EL (cell line): ENCODE measurements at regions not wholly inside any gene's neighbourhood (a gene's known extent, or its start where the extent isn't known, plus 50 kb on each side); places are given as distances from the start of the nearest gene placed in this dataset.
"Not testable (repeated sequence)": the region's sequence is repeated elsewhere in the genome, so short reads cannot be mapped to it uniquely, and the experiment has no call there.

Experiments used
- DNase-seq: peaks from one replicate; pipeline ENCODE4 v3.0.0-alpha.2; 2016

DNA sequence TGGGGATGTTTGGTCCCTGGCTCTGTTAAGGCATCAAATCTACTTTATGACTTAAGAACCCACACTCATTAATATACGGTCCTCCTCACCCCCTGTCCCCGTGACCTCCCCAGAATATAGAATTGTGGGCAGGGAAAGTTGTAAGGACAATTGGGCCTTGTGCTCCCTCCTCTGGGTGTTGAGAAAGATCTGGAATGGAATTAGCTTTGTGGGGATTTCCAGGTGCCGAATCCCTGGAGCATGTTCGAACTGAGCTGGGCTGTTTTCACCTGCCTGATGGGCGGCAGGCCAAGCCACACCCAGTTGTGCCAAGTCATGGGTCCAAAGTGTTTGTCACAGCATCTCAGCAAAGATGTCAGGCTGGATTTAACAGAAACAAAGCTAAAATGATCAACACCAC, 349.3 kb upstream of the KLF3 start:
- no peak for DNase-seq

DNA sequence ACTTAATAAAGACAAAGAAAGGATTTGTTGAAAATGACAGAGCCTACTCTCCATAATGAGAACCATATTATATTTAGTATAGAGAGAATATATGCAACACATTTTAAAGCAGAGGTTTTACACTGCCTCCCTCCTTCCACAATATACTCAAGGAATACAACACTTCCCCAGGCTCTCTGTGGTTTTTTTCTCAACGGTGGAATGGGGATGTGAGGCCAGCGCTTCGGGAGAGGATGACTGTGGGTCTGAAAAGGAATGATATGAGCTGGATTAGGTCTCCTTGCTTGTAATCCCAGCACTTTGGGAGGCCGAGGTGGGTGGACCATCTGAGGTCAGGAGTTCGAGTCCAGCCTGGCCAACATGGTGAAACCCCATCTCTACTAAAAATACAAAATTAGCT, 348.7 kb upstream of the KLF3 start:
- no peak for DNase-seq

DNA sequence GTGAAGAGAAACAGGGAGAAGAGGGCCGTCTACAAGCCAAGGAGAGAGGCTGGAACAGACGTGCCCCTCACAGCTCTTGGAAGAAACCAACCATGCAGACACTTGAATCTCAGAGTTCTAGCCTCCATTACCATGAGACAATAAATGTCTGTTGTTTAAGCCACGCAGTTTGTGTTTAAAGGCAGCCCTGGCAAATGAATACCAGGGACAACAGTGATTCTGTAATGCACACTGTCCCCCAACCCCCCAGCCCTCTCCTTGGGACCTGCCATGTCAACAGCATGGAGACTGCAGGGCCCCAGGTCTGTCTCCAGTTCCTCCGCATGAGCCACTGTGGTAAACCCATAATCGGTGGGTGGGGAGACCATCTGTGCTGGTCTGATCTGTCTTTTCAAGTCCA, 348.0 kb upstream of the KLF3 start:
- no peak for DNase-seq

DNA sequence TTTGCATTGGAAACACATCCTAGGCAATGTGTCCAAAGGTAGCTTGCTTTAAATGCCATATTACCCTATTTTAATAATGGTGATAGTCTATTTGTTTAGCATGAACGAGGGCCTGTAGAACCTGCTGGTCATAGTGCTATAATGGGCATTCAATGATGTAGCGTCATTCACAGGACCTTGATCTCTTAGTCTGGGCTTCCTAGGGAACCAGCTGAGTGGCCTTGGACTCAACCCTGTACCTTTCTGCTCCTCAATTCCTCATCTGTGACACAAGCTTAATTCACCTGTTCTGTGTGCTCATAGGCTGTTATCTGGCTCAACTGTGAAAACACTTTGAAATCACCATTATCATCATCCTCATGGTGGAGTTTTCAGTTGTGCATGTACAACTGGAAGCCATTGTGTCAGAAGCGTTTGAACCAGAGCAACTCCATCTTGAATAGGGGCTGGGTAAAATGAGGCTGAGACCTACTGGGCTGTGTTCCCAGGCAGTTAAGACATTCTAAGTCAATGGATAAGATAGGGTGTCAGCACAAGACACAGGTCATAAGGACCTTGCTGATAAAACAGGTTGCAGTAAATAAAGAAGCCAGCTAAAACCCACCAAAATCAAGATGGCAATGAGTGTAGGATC, 346.8 kb upstream of the KLF3 start:
- no peak for DNase-seq

DNA sequence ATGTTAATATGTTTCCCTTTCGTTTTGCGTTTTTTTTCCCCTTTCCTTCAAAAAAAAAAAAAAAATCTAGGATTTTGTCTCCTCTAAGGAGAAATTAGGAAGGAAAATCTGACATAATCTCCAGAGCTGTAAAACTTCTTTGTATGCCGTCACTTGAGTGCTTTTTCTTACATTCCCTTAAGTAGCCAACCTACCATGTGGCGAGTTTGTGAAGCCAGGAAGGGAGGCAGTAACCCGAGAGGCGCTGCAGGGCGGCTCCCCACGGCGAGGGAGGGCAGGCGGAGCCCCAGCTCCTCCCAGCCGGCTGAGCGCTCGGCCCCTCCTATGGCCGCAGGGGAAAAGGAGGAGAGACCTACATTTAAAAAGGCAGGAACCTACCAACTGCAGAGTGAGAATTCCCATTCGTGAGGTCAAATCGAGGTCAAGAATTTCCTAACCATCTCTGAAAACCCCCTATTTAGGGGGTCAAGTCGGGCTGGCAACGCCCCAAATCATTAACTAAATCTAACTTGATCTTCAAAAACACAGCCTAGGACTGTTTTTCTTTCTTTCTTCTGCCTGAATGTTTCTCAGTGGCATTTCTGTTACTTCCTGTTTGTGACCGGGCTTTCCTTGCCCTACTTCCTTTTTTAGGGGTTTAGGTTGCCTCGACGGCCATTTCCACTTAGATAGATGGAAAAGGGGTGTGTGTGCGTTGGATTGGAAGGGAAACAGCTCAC, 345.1 kb upstream of the KLF3 start:
- DNase-seq, result peak; percentile 96

DNA sequence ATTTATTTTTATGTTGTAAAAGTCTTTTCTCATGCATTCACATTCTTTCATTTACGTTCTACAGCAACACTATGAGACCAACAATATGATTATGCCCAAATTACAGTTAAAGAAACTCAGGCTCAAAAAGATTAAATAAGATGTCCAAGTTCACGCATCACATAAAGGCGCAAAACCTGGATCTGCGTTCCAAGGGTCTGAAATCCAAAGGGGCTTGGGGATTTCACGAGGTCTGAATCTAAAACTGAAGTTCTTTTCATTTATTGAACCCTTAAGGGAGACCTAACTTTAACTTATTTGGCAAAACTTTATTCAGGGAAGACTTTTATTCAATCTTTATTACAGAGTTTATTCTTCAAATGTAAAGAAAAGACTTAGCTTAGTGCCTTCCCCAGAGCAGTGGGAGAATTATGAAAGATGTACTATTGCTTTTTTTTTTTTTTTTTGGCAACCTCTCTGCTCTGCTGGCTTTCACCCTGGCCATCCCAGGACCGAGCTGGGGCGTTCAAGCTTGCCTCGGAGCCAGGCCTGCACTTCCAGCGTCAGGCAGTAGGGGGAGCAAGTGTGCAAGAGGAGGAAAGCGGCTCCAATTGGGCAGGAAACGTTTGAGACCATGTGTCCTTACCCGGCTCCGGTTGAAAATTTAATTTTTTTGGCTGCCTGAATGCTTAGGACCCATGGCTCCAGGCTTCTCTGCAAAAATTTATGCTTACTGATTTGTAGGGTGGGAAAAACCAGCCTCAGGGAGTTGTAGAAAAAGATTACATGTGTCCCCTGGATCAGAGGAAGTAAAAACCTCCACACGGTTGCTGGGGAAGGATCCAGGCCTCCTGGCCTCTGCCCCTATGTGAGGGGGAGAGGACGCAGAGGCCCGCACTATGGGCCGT, 344.3 kb upstream of the KLF3 start:
- peak; percentile 85 for DNase-seq

DNA sequence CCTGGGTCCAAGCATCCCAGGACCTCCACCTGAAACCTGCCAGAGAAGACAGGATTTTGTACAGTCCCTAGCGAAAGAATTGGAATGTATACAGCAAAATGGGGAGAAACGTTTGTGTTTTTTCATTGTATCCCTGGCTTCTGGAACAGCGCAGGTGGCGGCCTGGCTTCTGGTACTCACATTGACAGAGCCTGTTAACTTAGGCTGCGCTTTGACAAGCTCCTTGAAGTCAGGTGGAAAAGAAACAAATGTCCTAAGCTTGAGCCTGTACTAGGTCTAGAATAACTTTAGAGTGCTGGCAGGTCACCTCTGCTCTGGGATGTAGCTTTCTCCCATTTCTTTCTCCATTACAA, 343.7 kb upstream of the KLF3 start:
- DNase-seq, result no peak

DNA sequence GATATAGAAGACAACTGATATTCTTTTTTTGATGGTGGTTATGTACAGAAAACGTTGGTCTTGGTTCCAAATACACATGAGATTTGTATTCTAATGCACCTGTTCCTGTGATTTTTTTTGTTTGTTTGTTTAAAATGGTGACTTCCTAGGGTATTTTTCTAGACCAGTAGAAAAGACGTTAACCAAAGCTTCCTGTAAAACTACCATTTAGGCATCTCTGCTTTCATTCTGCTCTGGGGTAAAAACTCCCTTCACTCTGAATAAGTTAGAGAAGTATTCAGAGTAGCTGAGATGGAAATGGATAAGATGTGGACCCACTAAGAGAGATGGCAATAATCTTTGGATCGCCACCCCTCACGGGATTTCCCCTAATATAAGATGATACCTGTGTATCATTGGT, 343.2 kb upstream of the KLF3 start:
- no peak for DNase-seq

DNA sequence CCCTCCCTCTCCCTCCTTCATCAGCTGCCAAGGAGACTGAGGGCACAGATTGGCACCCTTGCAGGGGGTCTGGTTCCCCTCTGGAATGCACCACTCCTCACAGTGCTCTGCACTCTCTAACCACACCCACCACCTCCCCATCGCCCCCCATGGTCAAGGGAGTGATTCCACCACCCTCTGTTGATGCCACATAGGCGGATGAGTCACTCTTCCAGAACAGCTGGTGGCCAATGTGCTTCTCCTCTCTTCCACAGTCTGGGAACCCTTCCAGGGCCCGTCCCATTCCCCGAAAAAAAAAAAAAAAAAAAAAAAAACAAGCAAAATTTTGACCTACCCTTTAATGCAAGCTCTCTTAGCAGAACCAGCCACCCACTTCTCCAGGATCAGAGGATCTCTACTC, 341.3 kb upstream of the KLF3 start:
- DNase-seq, result peak; percentile 85

DNA sequence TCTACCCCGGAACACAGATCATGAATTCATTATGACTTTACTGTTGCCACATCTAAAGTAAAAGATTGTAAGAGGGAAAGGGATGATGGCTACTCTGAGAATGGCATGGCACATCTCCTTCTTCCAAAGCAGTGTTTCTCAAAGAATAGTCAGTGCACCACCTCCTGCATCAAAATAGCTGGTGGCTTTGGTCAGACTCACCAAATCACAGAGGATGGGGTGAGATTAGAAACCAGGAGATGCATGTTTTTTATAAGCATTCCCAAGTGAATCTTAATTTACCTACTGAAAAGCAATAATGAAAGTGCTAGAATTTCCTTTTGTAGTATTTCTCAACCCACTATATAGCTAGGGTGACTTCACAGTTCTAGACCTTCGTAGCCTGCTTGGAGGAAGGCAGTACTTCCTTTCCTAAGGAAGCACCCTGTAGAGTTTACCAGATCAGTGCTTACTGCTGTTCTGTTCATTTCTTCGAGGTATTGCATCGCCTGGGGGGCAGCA, 340.8 kb upstream of the KLF3 start:
- no peak for DNase-seq

DNA sequence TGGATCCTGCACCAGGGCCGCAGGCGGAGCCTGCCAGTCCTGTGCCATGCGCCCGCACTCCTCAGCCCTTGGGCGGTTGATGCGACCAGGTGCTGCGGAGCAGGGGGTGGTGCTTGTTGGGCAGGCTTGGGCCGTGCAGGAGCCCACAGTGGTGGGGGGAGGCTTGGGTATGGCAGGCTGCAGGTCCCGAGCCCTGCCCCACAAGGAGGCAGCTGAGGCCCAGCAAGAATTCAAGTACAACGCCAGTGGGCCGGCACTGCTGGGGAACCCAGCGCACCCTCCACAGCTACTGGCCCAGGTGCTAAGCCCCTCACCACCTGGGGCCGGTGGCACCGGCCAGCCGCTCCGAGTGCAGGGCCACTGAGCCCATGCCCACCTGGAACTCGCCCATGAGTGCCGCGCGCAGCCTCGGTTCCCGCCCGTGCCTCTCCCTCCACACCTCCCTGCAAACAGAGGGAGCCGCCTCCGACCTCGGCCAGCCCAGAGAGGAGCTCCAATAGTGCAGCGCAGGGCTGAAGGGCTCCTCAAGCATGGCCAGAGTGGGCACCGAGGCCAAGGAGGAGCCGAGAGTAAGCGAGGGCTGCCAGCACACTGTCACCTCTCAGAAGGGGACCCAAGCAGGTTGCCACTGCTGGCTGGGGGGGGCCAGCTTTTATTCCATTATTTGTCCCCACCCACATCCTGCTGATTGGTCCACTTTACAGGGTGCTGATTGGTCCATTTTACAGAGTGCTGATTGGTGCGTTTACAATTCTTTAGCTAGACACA, 339.0 kb upstream of the KLF3 start:
- no peak for DNase-seq

DNA sequence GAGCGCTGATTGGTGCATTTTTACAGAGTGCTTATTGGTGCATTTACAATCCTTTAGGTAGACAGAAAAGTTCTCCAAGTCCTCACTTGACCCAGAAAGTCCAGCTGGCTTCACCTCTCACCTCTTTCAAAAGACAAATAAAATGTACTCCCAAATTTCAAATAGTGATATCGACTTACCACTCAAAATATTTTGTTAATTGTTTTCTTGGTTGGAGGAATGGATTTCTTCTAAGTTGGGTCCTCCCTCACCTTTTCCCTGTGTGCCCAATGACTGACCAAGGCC, 338.4 kb upstream of the KLF3 start:
- DNase-seq, result no peak

DNA sequence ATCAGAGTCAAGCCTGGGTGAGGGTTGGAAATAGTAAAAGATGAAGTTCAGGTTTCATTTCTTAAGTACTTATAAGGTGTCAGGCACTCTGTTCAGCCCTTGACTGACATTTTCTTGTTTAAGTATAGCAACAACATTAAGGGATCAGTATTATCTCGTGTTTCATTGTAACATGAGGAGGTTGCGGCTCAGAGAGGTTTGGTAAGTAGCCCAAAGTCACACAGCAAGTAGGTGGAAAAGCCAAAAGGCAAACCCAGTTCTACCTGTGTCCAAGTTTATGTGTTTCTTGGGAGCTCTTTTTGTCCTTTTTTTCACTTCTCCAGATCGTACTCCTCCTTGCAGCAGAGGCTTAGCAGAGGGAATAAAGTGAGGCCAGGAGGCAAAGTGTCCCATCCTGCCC, 337.5 kb upstream of the KLF3 start:
- DNase-seq, result no peak

DNA sequence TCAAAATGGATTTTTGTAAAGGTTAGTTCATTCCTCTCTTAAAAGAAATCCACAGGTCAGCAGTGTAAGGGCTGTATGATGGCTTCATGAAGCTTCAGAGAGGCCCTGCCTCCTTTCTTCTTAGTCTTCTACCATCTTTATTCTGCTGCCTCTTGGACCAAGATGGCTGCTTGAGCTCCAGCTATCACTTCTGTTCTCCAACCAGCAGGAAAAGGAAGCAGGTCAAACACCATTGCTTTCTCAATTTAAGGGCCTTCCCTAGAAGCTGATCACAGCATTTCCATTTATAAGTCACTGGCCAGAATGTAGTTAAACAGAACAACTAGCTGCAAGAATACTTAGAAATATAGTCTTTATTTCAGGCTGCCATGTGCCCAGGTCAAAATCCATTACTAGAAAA, 336.8 kb upstream of the KLF3 start:
- no peak for DNase-seq

DNA sequence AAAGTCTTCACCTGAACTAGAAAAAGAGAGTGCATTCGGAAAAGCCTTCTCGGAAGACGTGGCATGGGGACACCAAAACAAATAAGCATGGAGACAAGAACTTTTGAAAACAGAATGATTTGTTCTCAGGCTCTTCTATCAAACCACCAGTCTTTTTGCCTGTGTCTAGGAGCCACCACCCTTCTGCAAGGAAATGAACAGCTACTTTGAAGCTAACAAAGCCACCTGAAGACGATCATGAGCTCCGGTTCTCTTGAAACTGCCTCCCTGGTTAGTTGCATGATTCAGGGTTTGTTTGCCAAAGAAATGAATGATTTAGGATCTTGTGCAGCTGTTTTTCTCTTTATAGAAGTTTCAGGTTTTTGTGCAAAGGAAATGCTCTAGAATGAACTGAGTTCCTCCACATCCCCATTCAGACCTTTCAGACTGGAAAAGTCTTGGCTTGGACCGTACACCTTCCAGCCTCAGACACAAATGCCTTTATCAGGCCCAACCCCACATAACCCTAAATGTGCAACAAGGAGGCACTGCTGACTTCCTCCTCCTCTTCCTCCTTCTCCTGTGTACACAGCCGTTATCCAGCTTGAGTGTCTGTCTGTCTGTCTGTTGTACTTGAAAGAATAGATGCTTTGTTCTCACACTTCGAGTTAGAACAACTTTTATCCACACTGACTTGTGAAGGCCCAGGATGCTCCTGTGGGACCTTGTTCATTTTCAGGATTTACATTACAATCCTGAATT, 334.8 kb upstream of the KLF3 start:
- DNase-seq, result no peak

DNA sequence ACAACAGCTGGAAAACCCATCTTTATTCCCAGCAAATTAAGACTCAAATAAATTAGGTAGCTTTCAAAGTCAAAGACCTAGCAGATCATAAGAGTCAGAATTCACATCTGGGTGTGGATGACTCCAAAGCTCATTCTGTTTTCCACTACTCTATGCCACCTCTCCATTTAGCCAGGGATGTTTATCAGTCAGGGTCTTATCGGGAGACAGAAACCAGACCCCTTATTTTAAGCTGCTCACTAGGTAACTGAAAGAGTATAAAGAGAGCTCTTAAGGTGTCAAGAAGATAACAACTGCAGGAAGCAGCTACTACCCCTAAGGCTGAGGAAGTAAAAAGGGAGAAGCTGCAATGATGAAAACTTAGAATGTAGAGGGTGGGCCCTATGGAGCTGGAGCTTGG, 333.7 kb upstream of the KLF3 start:
- no peak for DNase-seq

DNA sequence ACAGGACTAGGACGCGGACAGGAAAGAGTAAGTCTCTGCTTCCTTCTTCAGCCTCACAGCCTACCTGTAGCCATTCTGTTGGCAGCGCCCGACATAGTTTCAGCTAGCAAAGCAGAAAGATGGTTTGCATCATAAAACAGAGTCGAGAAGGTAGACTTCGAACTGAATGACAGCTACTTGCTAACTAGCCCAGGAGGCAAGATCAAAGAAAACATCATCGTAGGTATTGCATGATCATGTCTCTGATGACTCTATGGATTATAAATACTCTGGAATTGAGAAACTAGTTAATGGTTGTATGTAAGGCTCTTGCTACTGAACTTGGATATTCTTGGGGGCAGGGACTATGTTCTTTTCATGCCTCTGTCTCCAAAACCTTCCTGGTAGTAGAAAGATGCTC, 333.1 kb upstream of the KLF3 start:
- DNase-seq, result no peak

DNA sequence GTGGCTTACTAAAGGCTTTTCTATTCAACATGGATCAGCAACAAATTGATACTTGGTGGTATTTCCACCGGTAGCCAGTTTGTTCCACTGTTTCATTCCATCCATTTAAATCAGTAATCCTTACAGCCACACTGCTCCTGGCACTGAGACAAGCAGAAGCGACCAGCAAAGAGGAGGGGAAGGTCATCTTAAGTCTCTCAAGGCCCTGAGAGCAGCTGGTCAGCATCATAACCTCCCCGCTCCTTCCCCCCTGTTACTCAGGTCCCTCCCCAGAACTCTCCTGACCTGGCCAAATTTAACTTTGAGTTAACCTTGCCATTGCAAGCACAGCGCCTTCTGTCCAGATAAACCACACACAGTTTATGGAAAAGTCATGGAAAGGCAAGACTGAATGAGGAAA, 331.3 kb upstream of the KLF3 start:
- DNase-seq, result no peak

DNA sequence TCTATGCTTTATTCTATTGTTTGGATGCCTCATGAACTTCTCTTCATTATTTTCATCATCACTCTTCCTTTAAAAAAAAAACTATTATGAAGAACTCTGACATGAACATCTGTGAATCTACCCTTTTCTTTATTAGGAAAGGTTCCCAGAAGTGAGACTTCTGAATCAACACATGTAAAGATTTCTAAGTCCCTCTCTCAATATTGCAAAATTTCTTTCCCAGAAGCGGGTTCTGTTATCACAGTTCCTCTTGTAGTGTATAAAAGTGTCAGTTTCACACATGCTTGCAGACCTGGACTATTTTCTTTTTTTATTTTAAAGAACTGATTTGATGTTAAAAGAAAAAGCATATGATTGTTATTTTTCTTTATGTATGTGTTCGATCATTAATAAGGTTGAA, 330.8 kb upstream of the KLF3 start:
- DNase-seq, result no peak

DNA sequence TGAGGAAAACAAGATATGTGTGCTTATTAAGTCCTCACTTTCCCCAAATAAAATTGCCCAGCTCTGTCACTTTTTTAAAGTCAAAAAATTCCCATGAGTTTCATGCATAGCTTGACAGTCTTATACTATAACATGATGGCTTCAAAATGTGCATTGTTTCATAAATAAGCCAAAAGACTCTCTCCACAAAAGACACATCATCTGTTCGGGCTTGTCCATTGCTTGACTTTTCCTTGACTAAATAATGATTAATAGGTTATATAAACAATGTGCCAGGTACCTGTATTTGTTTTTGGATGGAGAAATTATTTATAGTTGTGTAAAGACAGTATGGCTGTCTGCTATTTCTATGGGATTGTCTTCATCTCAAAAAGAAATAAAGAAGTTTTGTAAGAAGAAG, 329.2 kb upstream of the KLF3 start:
- DNase-seq, result no peak

DNA sequence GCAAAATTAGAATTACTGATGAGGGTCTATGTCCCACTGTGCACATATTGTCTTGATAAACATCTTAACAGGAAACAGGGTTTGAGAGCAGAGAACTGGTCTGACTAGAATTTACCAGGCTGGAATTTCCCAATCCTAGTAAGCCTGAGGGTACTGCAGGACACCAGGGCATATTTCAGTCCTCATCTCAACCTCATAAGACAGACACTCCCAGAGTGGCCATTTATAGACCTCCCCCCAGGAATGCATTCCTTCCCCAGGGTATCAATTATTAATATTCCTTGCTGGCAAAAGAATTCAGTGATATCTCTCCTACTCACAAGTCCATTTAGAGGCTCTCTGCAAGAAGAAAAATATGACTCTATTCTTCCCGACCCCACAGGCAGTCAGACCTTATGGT, 325.1 kb upstream of the KLF3 start:
- not testable (repeated sequence) for DNase-seq

DNA sequence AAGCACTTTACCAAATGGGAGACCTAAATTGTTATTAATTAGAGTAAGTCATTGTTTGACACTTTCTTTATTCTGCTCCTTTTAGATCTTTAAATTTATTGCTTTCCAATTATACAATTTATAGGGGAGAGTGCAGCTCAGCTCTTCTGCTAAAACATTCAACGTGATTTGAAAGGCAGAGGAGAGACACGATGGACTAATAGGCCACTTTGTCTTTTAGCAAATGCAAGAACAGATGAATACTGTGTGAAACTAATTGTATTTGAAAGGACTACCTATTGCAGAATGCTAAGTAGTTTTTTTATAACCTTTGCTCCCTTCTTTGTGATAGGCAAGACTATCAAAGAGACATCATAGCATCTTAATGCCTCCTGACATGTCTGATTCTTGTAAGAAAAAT, 320.4 kb upstream of the KLF3 start:
- no peak for DNase-seq

DNA sequence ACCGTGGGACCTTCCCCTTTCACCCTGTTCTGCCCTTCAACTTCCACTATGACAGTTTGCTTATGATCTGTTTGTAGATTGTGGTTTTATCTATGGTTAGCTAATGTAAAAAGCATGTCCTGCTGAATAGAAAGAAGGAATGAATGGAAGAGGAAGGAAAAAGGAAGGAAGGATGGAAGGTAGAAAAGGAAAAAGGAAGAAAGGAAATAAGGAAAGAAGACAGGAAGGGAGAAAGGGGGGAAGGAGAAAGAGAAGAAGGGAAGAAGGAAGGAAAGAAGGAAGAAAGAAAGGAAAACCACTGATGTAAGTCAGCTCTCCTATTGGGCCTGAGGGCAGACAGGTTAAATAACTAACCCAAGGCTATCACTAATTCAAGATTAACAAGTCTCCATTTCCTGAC, 319.1 kb upstream of the KLF3 start:
- no peak for DNase-seq
